Glomerular visceral epithelial cell (primary cell): ENCODE measurements at regions not wholly inside any gene's neighbourhood (a gene's known extent, or its start where the extent isn't known, plus 50 kb on each side); places are given as distances from the start of the nearest gene placed in this dataset.

ENCODE experiments used
- DNase-seq: peaks from one replicate; pipeline ENCODE4 v3.0.0-alpha.2; 2016; ENCODE audit errors: extremely low spot score

DNA sequence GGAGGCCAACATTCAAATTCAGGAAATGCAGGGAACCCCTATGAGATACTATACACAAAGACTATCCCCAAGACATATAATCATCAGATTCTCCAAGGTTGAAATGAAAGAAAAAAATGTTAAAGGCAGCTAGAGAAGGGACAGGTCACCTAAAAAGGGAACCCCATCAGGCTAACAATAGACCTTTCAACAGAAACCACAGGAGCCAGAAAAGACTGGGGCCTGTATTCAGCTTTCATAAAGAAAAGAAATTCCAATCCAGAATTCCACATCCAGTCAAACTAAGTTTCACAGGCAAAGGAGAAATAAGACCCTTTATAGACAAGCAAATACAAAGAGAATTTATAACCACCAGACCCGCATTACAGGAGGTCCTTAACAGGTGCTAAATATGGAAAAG lies 1703.6 kb upstream of the PRR20A start:
- DNase-seq = no peak

DNA sequence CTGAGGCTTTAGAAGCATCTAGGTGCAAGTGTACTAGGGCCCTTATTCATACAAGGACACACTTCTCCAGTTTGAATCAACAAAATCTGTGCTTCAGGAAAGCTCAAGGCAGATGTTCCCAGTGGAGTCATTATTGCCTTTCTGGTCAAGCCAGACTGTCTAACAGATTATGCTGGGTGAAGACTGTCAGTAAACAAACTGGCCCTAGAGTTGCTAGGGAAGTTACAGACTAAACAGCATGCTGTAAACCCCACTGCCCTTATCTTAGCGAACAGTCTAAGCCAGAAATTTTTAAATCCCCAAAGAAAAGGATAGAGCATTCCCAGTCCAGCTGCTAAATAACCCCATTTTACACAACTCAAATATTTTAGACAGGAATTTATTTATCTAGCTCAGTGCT lies 1701.3 kb upstream of the PRR20A start:
- no peak for DNase-seq

DNA sequence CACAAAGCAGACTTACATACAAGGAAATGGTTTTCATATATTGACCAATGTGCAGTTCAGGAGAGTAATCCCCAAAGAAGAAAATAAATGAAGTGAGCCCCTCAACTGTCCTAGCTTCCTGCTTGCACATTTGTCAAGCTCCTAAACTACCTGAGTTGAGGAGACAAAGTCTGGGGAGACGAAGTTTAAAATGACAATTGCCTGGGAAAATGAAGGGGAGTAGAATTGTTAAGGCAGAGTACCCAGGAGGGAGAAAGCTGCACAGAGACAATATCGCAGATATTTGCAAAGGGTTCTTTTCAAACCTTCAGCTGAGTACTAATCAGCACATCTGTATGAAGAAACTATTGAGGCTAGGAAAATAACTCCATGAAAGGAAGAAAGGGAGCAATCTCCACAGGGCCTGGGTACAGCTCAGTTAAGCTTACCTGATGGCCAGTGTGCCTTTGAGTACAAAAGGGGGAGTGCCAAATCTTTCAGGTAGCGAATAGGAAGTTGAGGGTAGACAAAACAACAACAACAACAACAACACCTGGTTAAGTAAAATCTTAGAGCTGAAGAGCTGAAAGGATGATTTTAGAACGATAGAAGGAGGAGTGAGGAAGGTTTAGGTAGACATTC lies 1700.1 kb upstream of the PRR20A start:
- no peak for DNase-seq

DNA sequence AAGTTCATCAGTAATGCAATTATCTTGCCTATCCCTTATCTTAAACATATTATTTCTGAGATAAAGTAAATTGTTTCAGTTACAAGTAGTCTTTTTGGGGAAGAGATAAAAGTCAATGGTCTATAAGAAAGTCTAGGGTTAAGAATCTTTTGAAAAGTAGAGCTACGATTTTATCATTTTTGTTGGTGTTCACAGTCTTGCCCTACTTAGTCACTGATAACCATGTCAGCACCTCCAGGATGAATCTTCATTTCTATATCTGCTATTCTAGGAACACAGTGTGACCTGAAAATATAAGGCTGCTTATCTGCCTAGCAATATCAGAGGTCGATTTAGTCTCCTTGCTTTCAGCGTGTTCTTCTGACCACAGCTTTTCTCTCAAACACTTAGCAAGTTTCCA lies 1676.5 kb upstream of the PRR20A start:
- DNase-seq = no peak

DNA sequence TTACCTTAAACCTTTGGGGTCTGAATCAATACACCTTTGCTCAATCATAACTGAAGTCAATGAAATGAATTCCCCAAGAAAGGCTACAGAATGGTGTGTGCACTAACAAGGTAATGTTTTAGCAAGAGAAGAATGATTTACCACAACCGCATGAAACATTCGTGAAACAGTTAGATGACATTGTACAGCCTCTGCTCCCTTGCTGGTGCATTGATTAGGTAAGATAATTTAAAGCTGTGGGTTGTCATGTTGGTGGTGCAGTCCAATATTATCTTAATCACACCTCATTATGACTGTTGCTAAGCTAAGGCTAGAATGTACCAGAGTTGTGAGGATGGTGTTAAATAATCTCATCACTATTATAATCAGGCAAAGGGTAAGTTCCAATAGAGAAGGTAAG lies 1673.2 kb upstream of the PRR20A start:
- no peak for DNase-seq

DNA sequence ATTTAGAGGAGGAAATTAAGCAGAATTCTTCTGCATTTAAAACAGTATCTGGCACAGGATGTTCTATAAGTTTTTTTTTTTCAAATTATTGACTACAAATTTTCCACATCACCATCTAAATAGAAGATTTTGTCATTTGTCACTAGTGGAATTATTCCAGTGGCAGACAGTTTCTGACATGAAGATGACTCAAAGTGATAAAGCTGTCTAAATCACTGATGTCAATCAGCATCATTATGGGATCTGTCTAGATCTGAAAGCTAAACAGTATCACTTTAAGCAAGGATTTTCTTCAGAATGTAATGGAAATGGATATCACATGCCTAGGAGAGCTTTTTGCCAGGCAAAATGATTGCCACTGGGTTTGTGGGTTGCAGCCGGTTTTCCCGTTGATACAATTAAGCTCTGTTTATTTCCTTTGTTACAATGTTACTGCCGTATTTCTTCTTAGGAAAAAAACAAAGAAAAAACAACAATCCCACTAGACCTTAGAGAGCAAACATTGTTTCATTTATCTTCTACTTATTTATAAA lies 1657.0 kb upstream of the PRR20A start:
- DNase-seq = no peak

DNA sequence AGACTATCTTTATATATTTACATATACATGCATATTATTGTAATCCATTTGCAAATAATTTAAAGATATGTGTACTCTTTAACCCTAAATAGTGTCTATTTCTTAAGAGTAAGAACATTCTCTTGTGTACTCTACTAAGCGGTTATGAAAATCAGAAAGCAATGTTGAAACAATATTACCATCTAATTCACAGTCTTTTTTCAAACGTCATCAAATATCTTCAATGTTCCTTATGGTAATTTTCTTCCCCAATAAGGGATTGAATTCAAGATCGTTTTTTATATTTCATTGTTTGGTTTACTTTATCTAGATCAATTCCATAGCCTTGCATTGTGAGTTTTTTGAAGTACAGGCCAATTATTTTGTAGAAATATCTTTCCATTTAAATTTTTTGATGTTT lies 1647.4 kb upstream of the PRR20A start:
- DNase-seq = no peak

DNA sequence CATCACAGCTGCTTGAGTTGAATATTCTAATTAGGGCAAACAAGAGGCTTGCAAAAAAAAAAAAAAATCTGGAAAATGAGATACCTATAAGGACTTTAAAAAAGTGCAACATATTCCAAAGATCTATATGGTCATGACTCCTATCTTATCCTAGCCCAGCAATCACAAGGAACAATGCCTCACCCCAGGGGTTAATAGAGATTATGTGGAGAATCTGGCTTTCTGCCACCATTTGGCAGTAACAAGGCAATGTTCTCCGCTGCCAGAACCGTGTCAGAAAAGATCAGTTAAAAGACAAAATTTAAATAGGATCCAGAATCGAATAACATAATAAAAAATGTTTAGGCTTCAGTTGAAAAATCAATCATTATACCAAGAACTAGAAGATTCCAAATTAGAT lies 1643.2 kb upstream of the PRR20A start:
- DNase-seq = no peak

DNA sequence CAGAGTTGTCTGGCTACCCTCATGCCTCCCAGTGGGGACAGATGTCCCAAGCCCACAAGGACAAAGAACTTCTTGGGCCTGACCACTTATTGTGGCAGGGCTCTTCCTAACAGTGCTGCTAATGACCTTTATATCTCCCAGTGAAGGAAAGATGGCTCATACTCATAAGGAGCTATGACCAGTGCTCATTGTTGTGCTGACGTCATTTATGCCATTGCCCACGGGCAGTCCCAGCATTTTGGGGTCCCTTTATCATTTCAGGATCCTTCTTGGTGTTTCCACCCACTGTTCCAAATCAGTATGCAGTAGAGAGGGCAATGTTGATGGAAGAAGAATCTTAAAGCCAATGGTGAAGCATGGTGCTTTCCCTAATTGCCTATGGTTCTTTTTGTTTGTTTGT lies 1640.0 kb upstream of the PRR20A start:
- DNase-seq = no peak

DNA sequence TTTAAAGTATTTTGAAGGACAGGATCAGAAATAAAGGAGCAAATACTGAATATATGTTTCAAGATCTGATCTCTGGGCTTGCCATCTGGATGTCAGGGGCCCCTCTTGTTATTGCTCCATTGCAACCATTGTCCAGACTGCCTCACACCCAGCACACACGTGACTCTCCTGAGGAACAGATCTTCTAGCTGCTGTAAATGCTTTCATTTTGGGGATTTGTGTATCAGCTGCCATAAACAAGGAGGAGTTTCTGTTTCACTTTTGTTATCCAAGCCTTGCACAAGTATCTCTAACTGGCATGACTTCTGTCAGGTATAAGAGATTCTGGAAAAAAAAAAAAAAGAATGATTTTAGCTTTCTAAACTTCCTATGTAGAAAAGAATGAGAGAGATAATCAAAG lies 1624.1 kb upstream of the PRR20A start:
- no peak for DNase-seq

DNA sequence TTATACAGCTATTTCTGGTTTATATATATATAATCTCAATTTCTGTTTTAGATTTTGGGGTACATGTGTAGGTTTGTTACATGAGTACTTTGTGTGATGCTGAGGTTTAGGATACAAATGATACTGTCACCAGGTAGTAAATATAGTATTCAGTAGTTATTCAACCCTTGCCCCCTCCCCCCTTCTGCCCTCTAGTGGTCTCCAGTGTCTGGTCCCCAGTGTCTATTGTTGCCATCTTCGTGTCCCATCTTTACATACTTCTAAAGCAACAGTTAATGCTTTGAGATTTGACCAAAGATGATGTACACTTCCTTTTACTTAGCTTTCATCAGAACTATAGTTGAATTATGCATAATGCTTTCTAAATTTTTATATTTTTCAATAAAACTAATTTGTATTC lies 1623.4 kb upstream of the PRR20A start:
- no peak for DNase-seq

DNA sequence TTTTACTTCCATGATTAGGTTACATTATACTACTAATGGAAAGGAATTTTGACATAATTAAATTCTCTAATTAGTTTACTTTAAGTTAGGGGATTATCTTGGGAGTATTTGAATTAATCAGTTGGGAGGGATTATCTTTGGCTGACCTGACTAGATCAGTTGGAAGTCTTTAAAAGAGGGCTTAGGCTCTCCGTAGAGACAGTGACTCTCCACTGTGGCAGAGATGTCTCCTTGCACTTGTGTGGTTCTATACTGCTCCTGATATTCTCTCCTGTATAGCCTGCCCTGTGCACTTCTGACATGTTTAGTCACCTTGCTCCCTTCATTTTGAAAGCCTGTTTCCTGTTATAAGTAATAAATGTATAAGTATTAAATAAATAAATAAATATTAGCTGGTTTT lies 1612.3 kb upstream of the PRR20A start:
- DNase-seq = no peak

DNA sequence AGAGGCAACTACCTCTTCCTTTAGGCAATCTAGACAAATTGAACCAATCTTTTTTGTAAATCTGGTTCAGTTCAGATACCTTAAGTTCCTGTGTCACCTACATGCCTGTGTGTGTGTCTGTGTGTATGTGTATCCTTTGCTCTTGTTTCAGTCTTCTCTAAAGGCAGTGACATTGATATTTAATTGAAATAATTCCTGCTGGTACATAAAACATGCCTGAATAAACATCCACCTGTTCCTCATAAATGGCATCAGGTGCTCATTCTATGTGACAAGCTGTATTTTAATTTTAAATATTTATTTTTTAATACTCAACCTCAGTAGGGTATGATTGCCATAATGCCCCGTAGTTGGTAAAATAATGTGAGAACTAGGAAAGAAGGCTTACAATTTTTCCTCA lies 1606.4 kb upstream of the PRR20A start:
- DNase-seq = no peak

DNA sequence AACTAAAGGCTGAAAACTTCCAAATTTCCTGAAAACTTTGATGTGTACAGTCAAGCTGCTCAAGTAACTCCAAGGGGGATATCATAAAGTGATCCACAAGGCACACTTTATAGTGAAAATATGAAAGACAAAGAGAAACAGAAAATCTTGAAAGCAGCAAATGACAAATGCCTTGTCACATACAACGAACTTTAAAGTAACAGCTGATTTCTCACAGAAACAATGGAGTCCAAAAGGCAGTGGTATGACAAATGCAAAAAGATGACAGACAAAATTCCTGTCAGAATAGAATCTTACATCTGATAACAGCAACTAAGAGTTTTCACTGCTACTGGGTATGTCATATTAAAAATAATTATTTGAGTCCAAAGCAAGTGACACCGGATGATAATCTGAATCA lies 1602.3 kb upstream of the PRR20A start:
- no peak for DNase-seq

DNA sequence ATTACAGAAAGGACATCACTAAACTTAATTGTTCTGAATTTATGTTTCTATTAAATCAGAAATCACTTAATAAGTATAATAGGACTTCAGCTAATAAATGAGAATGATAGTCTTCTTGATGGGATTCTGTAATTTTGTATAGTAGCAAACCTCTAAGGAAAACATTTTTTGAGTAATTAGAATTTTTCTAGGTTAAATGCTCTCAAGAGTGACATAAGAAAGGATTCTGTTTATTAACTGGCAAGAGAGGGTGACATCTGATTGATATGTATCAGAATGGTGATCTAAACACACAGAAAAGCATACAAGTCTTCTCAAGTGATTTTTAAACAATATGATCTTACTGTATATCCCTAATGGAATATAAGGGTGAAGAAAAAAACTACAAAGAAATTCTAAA lies 1597.7 kb upstream of the PRR20A start:
- no peak for DNase-seq

DNA sequence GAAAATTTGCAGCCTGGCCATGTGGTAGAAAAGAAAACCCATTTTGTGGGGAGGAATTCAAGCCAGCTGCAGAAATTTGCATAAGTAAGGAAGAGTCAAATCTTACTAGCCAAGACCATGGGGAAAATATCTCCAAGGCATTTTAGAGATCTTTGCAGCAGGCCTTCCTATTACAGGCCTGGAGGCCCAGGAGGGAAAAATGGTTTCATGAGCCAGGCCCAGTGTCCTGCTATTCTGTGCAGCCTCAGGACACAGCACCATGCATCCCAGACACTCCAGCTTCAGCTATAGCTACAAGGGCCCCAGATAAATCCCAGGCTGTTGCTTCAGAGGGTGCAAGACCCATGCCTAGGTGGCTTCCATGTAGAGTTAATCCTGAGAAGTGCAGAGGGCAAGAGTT lies 1590.1 kb upstream of the PRR20A start:
- no peak for DNase-seq

DNA sequence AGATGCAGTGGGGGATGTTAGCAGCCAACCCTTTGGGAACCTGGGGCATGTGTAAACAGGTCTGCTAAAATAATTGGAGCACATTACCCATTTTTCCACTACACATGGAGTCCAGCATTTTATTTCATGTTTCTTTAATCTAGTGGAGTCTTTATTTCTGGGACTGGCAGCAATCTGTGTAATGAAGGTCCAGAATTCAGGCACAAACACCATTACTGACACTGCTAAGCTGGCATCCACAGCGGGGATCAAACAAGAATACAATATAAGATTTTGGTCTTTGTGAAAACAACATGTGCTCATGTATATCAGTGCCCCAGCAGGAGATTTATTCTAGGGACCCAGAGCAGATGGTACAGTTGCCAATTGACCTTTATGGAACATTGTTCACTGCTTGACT lies 1587.0 kb upstream of the PRR20A start:
- no peak for DNase-seq

DNA sequence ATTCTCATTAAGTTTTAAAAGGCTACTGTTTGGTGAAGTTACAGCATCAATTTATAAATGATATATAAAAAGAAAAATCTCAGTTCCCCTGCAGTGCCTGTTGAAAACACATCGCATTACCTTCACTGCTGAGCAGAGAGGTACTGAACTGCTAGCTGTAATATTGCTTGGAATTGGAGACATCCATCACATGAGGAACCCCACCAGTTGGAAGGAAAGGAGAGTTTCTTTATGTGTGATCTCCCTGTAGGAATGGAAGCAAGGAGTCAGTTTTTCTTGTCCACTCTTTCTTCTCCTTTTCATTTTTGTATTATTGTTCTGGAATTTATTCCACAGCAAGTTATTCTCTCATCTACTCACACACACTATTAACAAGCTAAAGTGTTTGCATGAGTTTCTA lies 1586.0 kb upstream of the PRR20A start:
- no peak for DNase-seq

DNA sequence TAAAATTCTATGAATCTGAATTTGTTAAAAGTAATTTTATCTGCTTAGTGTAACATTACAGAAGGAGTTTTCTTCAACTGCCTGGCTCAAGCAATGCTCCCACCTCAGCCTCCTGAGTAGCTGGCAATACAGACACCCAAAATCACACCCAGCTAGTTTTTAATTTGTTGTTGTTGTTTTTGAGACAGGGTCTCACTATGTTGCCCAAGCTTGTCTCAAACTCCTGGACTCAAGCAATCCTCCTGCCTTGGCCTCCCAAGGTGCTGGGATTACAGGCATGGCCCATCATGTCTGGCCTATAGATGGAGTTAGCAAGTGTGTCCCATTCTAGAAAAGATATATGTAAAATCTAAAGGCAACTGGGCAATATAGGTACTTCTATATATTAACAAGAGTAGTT lies 1580.4 kb upstream of the PRR20A start:
- DNase-seq = no peak

DNA sequence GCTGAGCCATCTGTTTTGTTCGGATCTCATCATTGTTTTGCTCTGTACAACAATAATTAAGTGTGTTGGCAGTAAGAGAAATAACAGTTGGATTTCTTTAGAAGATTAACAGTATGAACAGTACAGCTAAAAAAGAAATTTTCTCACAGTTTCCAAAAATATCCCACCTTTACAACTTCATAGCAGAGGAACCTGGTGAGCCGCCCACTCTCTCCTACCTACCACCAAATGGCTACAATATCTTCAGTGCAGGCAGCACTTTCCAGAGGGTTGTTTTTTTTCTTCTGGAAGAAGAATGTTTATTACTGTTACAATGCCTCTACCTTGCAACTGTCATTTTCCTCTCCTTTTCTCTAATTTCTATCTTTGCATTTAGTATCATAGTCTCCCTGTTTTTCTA lies 1577.5 kb upstream of the PRR20A start:
- no peak for DNase-seq

DNA sequence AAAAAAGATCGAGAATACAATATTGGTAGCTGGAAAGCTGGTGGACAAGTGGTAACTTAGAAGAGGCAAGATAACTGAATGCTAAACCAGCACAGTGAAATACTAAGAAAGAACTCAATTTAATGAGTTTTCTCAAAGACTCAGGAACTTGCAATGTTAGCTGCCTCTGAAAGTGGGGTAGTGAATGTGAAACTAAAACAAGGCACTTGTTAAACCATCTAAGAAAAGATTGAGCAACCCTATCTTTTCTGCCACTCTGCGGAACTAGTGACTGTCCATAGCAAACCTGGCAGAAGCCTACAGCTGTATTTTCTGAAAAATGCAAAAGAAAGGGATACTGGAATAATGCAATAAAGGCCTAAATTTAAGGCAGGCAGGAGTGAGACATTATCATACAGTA lies 1574.4 kb upstream of the PRR20A start:
- no peak for DNase-seq

DNA sequence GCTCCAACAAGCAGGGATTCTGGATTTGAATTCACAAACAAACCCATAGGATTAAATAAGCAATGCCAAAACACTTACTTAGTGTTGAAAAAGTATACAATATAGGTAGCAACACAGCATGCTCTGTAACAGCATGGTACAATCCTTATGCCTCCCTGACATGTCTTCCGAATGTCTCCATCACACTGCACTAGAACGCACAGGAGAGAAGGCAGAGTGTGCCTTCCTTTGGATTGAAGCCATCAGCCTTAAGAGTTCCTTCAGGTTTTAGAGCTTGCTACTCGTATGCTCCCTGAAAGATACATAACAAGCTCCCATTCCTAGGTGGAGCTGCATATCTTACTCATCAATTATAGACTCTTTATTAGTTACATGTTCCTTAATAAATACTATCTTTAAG lies 1573.9 kb upstream of the PRR20A start:
- DNase-seq = no peak

DNA sequence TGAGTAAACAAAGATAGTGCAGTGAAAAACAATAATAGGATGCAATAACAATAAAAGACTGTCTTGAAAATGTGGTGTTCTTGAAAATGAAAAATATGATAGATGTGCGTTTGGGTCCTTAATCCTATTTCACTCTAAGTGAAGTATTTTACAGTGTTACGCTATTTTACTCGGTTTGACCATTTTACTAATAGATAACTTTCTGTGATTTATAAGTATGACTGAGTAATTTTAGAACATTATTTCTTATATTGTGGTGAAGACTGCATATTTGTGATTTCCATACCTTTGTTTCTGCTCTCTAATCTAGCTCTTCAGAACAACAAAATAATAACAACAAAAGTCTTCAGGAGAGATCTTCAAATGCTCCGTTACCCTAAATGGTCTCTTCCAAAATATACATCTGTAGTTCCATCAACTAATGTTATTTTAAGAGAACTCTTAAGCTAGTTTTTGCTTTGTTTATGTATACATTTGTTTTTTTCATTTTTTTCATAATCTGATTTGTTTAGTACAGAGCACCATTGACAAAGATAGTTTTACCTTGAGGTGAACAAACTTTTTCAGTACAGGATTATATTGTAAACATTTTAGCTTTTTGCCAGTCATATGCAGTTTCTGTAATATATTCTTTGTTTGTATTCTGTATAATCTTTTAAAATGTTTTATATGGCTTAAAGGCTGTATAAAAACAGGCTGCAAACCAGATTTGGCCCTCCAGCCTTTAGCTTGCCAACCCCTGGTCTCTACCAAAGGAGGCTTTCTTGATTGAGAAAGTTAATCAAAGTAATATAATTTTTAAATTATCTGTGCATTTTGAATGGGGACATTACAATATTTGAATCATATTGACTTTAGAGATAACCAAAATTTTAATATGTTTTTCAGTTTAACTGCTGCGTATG lies 1572.7 kb upstream of the PRR20A start:
- DNase-seq = no peak
